Kidney (tissue), 13 donors: ENCODE measurements at regions not wholly inside any gene's neighbourhood (a gene's known extent, or its start where the extent isn't known, plus 50 kb on each side); places are given as distances from the start of the nearest gene placed in this dataset.
"Not testable (repeated sequence)": the region's sequence is repeated elsewhere in the genome, so short reads cannot be mapped to it uniquely, and the experiment has no call there.

Experiments
- DNase-seq, 5 donors: peaks; one replicate each; pipeline ENCODE4 v3.0.0-alpha.2; 2013 to 2020
- FAIRE-seq: peaks from 2 replicates; lab custom pipeline; 2012; peaks lifted over from hg19 to GRCh38; lab: Jason Lieb, UNC
- H3K27ac ChIP-seq, 2 donors: one replicate each; pipeline ENCODE4 v1.7.0; 2013; ENCODE audit warnings: low read depth in 2 of 2, low read length in 2 of 2, inconsistent platforms in 1 of 2
- H3K27me3 ChIP-seq: one replicate; pipeline ENCODE4 v1.7.1; 2013; ENCODE audit warnings: low read length, inconsistent platforms; ENCODE audit not compliant: control insufficient read depth, insufficient read depth
- H3K36me3 ChIP-seq, 3 donors: one replicate each; pipeline versions ENCODE4 v1.7.0 to v1.7.1; 2013; ENCODE audit warnings: low read length in 3 of 3, control low read depth in 1 of 3, inconsistent platforms in 1 of 3; ENCODE audit not compliant: insufficient read depth in 3 of 3, control insufficient read depth in 2 of 3
- H3K4me1 ChIP-seq, 3 donors: one replicate each; pipeline versions ENCODE4 v1.7.0 to v1.7.1; 2013; ENCODE audit warnings: low read length in 3 of 3, inconsistent platforms in 1 of 3, low read depth in 1 of 3; ENCODE audit not compliant: control insufficient read depth in 2 of 3, insufficient read depth in 2 of 3
- H3K4me3 ChIP-seq, 3 donors: one replicate each; pipeline versions ENCODE4 v1.7.0 to v1.8.1; 2013; ENCODE audit warnings: low read length in 3 of 3, control low read depth in 1 of 3, inconsistent platforms in 1 of 3
- H3K9ac ChIP-seq, 3 donors: one replicate each; pipeline versions ENCODE4 v1.7.0 to v1.7.1; 2013; ENCODE audit warnings: low read length in 3 of 3, control low read depth in 1 of 3, inconsistent platforms in 1 of 3
- H3K9me3 ChIP-seq, 3 donors: one replicate each; pipeline versions ENCODE4 v1.7.0 to v1.7.1; 2013; ENCODE audit warnings: low read length in 3 of 3, control low read depth in 1 of 3, inconsistent platforms in 1 of 3; ENCODE audit not compliant: control insufficient read depth in 2 of 3, insufficient read depth in 1 of 3
- CTCF ChIP-seq: IDR thresholded peaks from 3 replicates; pipeline ENCODE4 v1.5.1; 2012; ENCODE audit warnings: mild to moderate bottlenecking, moderate library complexity, borderline replicate concordance; ENCODE audit not compliant: insufficient read depth; ENCODE audit errors: extremely low read depth
- intact Hi-C: fragments of 100-400 bp; cut with DNase I; formaldehyde crosslinking; loops from one replicate; pipeline ENCODE4 v1.11.1; 2022
- donor health status: control.
- donor health status: control.
- donor health status: control.
- donor health status: control.
- donor health status: control.
- donor health status: DM: yes; HTN: yes; CAD: no.
- donor health status: Normal renal cell carcinoma (clear cell type).

DNA sequence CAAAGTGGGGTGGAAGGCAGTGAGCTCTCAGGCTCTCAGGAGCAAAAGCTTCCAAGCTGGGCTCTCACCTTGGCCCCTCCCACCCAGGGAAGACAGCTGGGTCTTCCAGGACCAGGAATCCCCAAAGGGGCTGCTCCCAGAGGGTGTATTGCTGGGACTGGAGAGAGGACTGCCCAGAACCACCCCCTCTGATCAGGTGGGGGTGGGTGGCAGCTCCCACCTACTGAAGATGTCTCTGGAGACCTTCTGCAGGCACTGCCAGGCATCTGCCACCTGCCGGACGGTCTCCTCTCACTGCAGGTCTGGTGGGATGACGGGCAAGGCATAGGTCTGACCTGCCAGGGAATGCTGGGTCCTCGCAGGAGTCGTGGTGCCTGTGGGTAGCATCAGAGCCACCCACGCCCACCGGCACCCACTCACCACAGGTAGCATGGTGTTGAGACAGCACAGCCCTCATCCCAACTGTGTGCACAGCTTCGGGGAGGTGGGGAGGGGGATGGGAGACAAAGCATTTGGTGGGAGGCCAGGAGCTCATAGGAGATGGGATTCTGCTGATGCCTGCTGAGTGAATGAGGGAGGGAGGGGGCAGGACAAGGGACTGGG, 103.2 kb downstream of the SINHCAF start:
- DNase-seq = no peak
- no peaks in the 10 kb centered on the region for H3K36me3 ChIP-seq

DNA sequence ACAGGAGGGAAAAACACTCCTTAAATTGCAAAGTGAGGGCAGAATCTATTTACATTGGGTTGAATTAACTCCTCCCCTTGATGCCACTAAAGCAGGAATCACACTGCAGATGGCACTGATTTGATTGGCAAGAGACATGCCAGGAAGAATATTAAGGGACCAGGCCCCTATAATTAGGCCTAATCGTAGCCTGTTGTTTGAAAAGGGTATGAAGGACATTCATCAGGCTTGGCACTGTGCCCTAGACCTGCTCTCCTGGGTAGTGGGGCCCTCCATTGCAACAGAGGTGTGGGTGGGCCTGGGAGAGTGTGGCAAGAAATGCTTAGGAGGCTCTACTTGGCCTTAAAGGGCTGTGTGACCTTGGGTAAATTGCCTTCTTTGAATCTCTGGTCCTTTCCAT, 102.3 kb downstream of the SINHCAF start:
- H3K9me3 ChIP-seq, H3K4me1 ChIP-seq, H3K9ac ChIP-seq, H3K27me3 ChIP-seq, intact Hi-C loops, H3K4me3 ChIP-seq, FAIRE-seq, DNase-seq, H3K36me3 ChIP-seq, H3K27ac ChIP-seq: not testable (repeated sequence)

More for the DNA sequence above, 103.2 kb downstream of the SINHCAF start:
- no peak for TF ChIP-seq CTCF
- Histone ChIP-seq H3K9ac (no peak overlapping the region), H3K4me3 (no peak overlapping the region), H3K9me3 (no peaks in the 10 kb centered on the region), H3K27ac (no peak overlapping the region), H3K27me3 (no peaks in the 10 kb centered on the region), H3K4me1 (no peaks in the 10 kb centered on the region)
- no peak for FAIRE-seq
- intact Hi-C loops = no loop called here

- intact Hi-C loops = no loop called here
- peaks cover 0 to 3% (median 2%) of the 10 kb centered on the region in 3 donors for H3K4me1 ChIP-seq
- no peak overlapping the region for H3K9ac ChIP-seq
- FAIRE-seq (no peak), DNase-seq (no peak)
- no peak overlapping the region for H3K4me3 ChIP-seq
- H3K9me3 ChIP-seq = no peaks in the 10 kb centered on the region
- no peak for TF ChIP-seq CTCF
- no peak overlapping the region for H3K27ac ChIP-seq
- no peaks in the 10 kb centered on the region for H3K27me3 ChIP-seq
- H3K36me3 ChIP-seq = no peaks in the 10 kb centered on the region
Observed at GRCh38 chr12:31224768-31225448, 101.0 kb downstream of the SINHCAF start.

GRCh38 chr12:31225656-31226535, 100.1 kb downstream of the SINHCAF start:
- Histone ChIP-seq H3K4me3 (no peak overlapping the region), H3K9me3 (no peaks in the 10 kb centered on the region), H3K36me3 (no peaks in the 10 kb centered on the region), H3K27ac (no peak overlapping the region), H3K9ac (no peak overlapping the region), H3K27me3 (no peaks in the 10 kb centered on the region), H3K4me1 (peaks cover 0 to 3% (median 2%) of the 10 kb centered on the region in 3 donors)
- intact Hi-C loops = no loop called here
- no peak for FAIRE-seq
- TF ChIP-seq CTCF = no peak
- no peak for DNase-seq
